Keratinocyte (primary cell): ENCODE measurements at regions not wholly inside any gene's neighbourhood (a gene's known extent, or its start where the extent isn't known, plus 50 kb on each side); places are given as distances from the start of the nearest gene placed in this dataset.

Experiments used
- EZH2 ChIP-seq: IDR thresholded peaks from one replicate; pipeline ENCODE4 v1.6.1; 2012; ENCODE audit warnings: inconsistent platforms, mild to moderate bottlenecking, low read length, moderate library complexity
- TF ChIP-seq, protein P1 (sequence below), 3 experiments: IDR thresholded peaks in 1 of 3; conservative IDR thresholded peaks in 1 of 3; optimal IDR thresholded peaks in 1 of 3; 2 replicates in 2 of 3; 3 replicates in 1 of 3; pipeline versions ENCODE3 to v1.5.1; 2011; ENCODE audit warnings: low read length in 3 of 3, mild to moderate bottlenecking in 3 of 3, moderate library complexity in 2 of 3, control low read depth in 1 of 3, inconsistent platforms in 1 of 3; ENCODE audit not compliant: insufficient read depth in 2 of 3; ENCODE audit errors: extremely low read depth in 1 of 3

DNA sequence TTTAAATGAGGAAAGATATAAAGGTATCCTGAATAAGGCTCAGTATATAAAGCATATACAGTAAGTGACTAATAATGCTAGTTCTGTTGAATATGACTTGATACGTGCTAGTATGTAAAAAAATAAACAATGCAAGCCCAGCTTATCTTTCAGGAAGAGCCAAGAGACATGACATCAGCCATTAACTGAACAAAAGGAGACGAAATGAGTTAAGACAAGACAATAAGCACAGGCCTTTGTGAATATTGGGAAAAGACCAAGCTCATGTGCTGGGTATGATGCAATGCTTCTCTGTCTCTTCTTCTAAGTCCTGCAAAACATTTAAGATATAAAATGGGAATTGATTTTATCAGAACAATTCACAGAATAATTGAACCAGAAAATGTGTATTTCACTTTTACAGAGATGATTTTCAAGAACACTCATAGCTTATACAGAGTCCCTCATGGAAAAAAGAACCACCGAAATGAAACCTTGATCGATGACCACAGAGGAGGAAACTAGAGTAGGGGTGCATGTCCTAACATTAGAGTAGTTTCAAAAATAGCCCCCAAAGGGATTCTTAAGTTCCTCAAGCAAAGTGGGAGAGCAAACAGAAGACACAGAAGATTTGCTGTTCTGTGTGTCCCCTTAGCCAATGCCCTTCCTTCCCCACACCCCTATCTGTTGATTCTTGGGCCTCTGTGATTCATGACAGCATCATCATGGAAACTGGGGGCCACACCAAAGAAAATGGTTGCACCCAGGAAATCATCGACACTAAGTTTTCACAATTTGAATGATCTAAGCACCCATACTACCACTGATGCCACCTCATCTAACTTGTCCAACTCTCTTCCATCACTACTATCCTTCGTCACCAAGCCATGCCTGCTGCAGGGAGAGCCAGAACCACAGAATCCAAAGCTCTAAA lies 68.0 kb upstream of the CRIM1 start:
- TF ChIP-seq, protein P1, sequence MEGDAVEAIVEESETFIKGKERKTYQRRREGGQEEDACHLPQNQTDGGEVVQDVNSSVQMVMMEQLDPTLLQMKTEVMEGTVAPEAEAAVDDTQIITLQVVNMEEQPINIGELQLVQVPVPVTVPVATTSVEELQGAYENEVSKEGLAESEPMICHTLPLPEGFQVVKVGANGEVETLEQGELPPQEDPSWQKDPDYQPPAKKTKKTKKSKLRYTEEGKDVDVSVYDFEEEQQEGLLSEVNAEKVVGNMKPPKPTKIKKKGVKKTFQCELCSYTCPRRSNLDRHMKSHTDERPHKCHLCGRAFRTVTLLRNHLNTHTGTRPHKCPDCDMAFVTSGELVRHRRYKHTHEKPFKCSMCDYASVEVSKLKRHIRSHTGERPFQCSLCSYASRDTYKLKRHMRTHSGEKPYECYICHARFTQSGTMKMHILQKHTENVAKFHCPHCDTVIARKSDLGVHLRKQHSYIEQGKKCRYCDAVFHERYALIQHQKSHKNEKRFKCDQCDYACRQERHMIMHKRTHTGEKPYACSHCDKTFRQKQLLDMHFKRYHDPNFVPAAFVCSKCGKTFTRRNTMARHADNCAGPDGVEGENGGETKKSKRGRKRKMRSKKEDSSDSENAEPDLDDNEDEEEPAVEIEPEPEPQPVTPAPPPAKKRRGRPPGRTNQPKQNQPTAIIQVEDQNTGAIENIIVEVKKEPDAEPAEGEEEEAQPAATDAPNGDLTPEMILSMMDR (optimal IDR thresholded peaks at IDR 0.05 in 1 of 3, IDR thresholded peaks at IDR 0.05 in 1 of 3, conservative IDR thresholded peaks at IDR 0.05 in 1 of 3; ENCODE audit: extremely low read depth in 1 of 3, insufficient read depth in 2 of 3, low read length in 3 of 3) = no peak
- TF ChIP-seq EZH2 = no peak
